ENCODE measurements at regions not wholly inside any gene's neighbourhood (a gene's known extent, or its start where the extent isn't known, plus 50 kb on each side); places are given as distances from the start of the nearest gene placed in this dataset.
A peak's percentile ranks its signal among the peaks of the same experiment; 100 is the strongest.

- no peak overlapping the region for H3K4me3 ChIP-seq (replicated peaks in 1 of 2; ENCODE audit: low read depth in 2 of 2, low read length in 2 of 2)
- no peak for TF ChIP-seq CTCF (IDR thresholded peaks at IDR 0.05; ENCODE audit: low read depth, low read length)
- DNase-seq (ENCODE audit: low read depth in 2 of 2), result peak; percentile 1 to 4
Observed at GRCh38 chr5:24183981-24184380, 460.8 kb downstream of the CDH10 start.

GRCh38 chr5:24188216-24188925 is 456.4 kb downstream of the CDH10 start:
- H3K4me3 ChIP-seq (replicated peaks in 1 of 2; ENCODE audit: low read depth in 2 of 2, low read length in 2 of 2), result no peak overlapping the region
- DNase-seq (ENCODE audit: low read depth in 2 of 2), result peak in 1 of 2 donors; percentile 22
- TF ChIP-seq CTCF (IDR thresholded peaks at IDR 0.05; ENCODE audit: low read depth, low read length), result no peak

- DNase-seq (ENCODE audit: low read depth in 2 of 2), result no peak
- no peak overlapping the region for H3K4me3 ChIP-seq (replicated peaks in 1 of 2; ENCODE audit: low read depth in 2 of 2, low read length in 2 of 2)
- TF ChIP-seq CTCF (IDR thresholded peaks at IDR 0.05; ENCODE audit: low read depth, low read length), result no peak
Observed at GRCh38 chr5:24196789-24197188, 448.0 kb downstream of the CDH10 start.

GRCh38 chr5:24208686-24209106 is 436.1 kb downstream of the CDH10 start:
- H3K4me3 ChIP-seq (replicated peaks in 1 of 2; ENCODE audit: low read depth in 2 of 2, low read length in 2 of 2), result no peak overlapping the region
- no peak for TF ChIP-seq CTCF (IDR thresholded peaks at IDR 0.05; ENCODE audit: low read depth, low read length)
- DNase-seq (ENCODE audit: low read depth in 2 of 2), result no peak

- TF ChIP-seq CTCF (IDR thresholded peaks at IDR 0.05; ENCODE audit: low read depth, low read length), result no peak
- H3K4me3 ChIP-seq (replicated peaks in 1 of 2; ENCODE audit: low read depth in 2 of 2, low read length in 2 of 2), result no peak overlapping the region
- DNase-seq (ENCODE audit: low read depth in 2 of 2), result no peak
Observed at GRCh38 chr5:24215114-24215513, 429.7 kb downstream of the CDH10 start.

- DNase-seq (ENCODE audit: low read depth in 2 of 2), result peak; percentile 6 to 41
- no peak for TF ChIP-seq CTCF (IDR thresholded peaks at IDR 0.05; ENCODE audit: low read depth, low read length)
- H3K4me3 ChIP-seq (replicated peaks in 1 of 2; ENCODE audit: low read depth in 2 of 2, low read length in 2 of 2), result no peak overlapping the region
Observed at GRCh38 chr5:24222876-24223275, 421.9 kb downstream of the CDH10 start.

- H3K4me3 ChIP-seq (replicated peaks in 1 of 2; ENCODE audit: low read depth in 2 of 2, low read length in 2 of 2), result no peak overlapping the region
- DNase-seq (ENCODE audit: low read depth in 2 of 2), result peak in 1 of 2 donors; percentile 2
- no peak for TF ChIP-seq CTCF (IDR thresholded peaks at IDR 0.05; ENCODE audit: low read depth, low read length)
Observed at GRCh38 chr5:24225051-24225450, 419.7 kb downstream of the CDH10 start.

All from cardiac fibroblast (primary cell).